NCI-H2081 treated with DMSO at 0.1 percent for 48 hours (cell line): ENCODE measurements at regions not wholly inside any gene's neighbourhood (a gene's known extent, or its start where the extent isn't known, plus 50 kb on each side); places are given as distances from the start of the nearest gene placed in this dataset.

Experiments
- DNase-seq: peaks from one replicate; lab custom pipeline; 2025; lab: John Stamatoyannopoulos, UW

- DNase-seq: no peak
Observed at GRCh38 chr16:79372503-79373184, 227.9 kb downstream of the MAF start.

GRCh38 chr16:79370736-79371135 is 229.8 kb downstream of the MAF start:
- no peak for DNase-seq

GRCh38 chr16:79369796-79370195 is 230.7 kb downstream of the MAF start:
- DNase-seq: no peak

GRCh38 chr16:79367822-79368221 is 232.7 kb downstream of the MAF start:
- DNase-seq: no peak

GRCh38 chr16:79366635-79367034 is 233.9 kb downstream of the MAF start:
- no peak for DNase-seq

- no peak for DNase-seq
Observed at GRCh38 chr16:79365702-79366101, 234.8 kb downstream of the MAF start.

GRCh38 chr16:79363484-79363883 is 237.1 kb downstream of the MAF start:
- DNase-seq: no peak

GRCh38 chr16:79363035-79363434 is 237.5 kb downstream of the MAF start:
- DNase-seq: no peak

- no peak for DNase-seq
Observed at GRCh38 chr16:79362300-79362970, 238.1 kb downstream of the MAF start.

GRCh38 chr16:79361132-79361751 is 239.3 kb downstream of the MAF start:
- DNase-seq: no peak

GRCh38 chr16:79360267-79360666 is 240.3 kb downstream of the MAF start:
- no peak for DNase-seq

- no peak for DNase-seq
Observed at GRCh38 chr16:79359082-79359481, 241.5 kb downstream of the MAF start.

GRCh38 chr16:79358188-79358587 is 242.3 kb downstream of the MAF start:
- no peak for DNase-seq

GRCh38 chr16:79355600-79356358 is 244.8 kb downstream of the MAF start:
- DNase-seq: no peak

- no peak for DNase-seq
Observed at GRCh38 chr16:79351927-79352326, 248.6 kb downstream of the MAF start.

GRCh38 chr16:79349803-79350202 is 250.7 kb downstream of the MAF start:
- DNase-seq: no peak

- no peak for DNase-seq
Observed at GRCh38 chr16:79348521-79349306, 251.8 kb downstream of the MAF start.

GRCh38 chr16:79347277-79347676 is 253.3 kb downstream of the MAF start:
- DNase-seq: no peak

GRCh38 chr16:79339863-79340262 is 260.7 kb downstream of the MAF start:
- no peak for DNase-seq

- DNase-seq: no peak
Observed at GRCh38 chr16:79337906-79338305, 262.6 kb downstream of the MAF start.

GRCh38 chr16:79336437-79337229 is 263.9 kb downstream of the MAF start:
- DNase-seq: no peak
